ENCODE measurements at regions not wholly inside any gene's neighbourhood (a gene's known extent, or its start where the extent isn't known, plus 50 kb on each side); places are given as distances from the start of the nearest gene placed in this dataset.
"Not testable (repeated sequence)": the region's sequence is repeated elsewhere in the genome, so short reads cannot be mapped to it uniquely, and the experiment has no call there.

DNA sequence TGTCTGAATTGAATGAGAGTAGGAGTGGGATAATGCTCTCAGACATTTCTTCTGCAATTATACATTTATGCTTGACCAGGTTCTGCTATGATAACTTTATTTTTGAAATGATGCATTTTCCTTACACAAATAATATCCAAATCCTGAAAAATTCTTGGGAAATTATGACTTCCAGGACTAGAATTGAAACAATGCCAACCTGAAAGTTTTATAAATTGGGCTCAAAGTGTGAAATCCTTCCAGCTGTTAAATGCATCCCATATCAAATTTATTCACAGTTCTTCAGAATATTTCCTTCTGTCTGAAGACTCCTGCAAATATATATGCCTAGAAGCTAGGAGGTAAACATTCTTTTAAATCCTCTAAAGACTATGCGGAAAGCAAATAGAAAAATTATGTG, 155.7 kb upstream of the EYA4 start:
- no peaks in the 10 kb centered on the region for H3K27me3 Mint-ChIP-seq
- no peak overlapping the region for H3K4me3 Mint-ChIP-seq (ENCODE audit: low read depth)
- no peaks in the 10 kb centered on the region for H3K9me3 Mint-ChIP-seq (ENCODE audit: low read depth)
- H3K27ac Mint-ChIP-seq, result no peak overlapping the region
- TF ChIP-seq, protein P1, sequence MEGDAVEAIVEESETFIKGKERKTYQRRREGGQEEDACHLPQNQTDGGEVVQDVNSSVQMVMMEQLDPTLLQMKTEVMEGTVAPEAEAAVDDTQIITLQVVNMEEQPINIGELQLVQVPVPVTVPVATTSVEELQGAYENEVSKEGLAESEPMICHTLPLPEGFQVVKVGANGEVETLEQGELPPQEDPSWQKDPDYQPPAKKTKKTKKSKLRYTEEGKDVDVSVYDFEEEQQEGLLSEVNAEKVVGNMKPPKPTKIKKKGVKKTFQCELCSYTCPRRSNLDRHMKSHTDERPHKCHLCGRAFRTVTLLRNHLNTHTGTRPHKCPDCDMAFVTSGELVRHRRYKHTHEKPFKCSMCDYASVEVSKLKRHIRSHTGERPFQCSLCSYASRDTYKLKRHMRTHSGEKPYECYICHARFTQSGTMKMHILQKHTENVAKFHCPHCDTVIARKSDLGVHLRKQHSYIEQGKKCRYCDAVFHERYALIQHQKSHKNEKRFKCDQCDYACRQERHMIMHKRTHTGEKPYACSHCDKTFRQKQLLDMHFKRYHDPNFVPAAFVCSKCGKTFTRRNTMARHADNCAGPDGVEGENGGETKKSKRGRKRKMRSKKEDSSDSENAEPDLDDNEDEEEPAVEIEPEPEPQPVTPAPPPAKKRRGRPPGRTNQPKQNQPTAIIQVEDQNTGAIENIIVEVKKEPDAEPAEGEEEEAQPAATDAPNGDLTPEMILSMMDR (IDR thresholded peaks at IDR 0.05; ENCODE audit: unreplicated experiment), result no peak
- H3K4me1 Mint-ChIP-seq (ENCODE audit: low read depth), result no peaks in the 10 kb centered on the region
- DNase-seq (ENCODE audit: low spot score, unreplicated experiment), result no peak
- H3K36me3 Mint-ChIP-seq (ENCODE audit: insufficient read depth), result no peaks in the 10 kb centered on the region

DNA sequence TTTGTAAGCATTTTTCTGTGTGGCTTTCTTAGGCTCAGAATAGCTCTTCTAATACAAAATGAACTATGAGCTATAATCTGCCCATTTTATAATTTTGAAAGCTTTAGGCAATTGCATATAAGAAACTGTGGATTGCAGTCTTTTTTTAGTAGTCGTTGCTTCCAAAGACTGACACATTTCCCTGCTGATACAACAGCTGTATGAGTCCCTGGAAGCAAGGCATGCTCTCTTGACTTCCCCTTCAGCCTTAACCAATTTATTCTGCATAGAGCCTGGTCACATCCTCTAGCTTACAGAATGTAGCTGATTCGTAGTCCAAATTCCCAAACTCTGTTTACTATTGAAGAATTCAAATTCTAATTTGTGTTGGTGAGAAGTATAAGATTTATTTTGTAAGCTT, 155.3 kb upstream of the EYA4 start:
- TF ChIP-seq, protein P1 (IDR thresholded peaks at IDR 0.05; ENCODE audit: unreplicated experiment), result no peak
- H3K36me3 Mint-ChIP-seq (ENCODE audit: insufficient read depth), result no peaks in the 10 kb centered on the region
- no peaks in the 10 kb centered on the region for H3K4me1 Mint-ChIP-seq (ENCODE audit: low read depth)

DNA sequence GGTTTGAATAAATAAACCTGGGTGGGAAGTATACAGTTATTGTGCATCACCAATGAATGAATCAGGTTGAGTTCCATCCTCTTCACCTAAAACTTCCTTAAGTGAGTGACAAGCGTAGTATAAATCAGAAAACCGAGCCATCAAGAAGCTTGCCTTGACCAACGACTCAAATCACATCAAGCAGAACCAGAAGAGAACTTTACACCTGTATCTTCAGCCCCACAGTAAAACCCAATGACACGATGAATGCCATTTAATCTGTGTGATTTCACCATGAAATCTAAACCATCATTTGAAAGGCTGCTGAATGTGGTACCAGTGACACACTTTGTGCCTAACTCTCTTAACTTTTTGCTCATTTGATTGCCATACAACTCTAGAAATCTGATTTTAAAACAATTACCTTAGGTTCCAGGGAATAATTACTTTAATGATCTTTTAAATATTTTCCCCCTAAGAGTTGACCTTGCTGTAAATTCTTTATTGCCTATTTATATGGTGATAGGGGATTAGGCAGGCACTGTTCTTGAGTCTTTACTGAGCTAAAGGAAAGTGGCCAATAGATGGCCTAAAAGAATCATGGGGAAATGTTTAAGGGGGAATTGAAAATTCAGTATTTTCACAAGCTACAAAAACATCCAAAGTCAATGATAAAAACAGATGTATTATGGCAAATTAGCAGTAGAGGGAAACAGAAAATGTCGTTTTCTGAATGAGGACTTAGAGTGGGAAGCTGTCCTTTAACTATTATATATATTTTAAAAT, 152.0 kb upstream of the EYA4 start:
- no peak for DNase-seq (ENCODE audit: low spot score, unreplicated experiment)
- no peaks in the 10 kb centered on the region for H3K9me3 Mint-ChIP-seq (ENCODE audit: low read depth)
- no peaks in the 10 kb centered on the region for H3K36me3 Mint-ChIP-seq (ENCODE audit: insufficient read depth)
- H3K27me3 Mint-ChIP-seq, result no peaks in the 10 kb centered on the region
- no peak overlapping the region for H3K27ac Mint-ChIP-seq
- TF ChIP-seq, protein P1 (IDR thresholded peaks at IDR 0.05; ENCODE audit: unreplicated experiment), result no peak
- peaks cover 4% of the 10 kb centered on the region for H3K4me1 Mint-ChIP-seq (ENCODE audit: low read depth)
- no peak overlapping the region for H3K4me3 Mint-ChIP-seq (ENCODE audit: low read depth)

More for the DNA sequence above, 155.3 kb upstream of the EYA4 start:
- no peak overlapping the region for H3K4me3 Mint-ChIP-seq (ENCODE audit: low read depth)
- no peaks in the 10 kb centered on the region for H3K27me3 Mint-ChIP-seq
- no peak for DNase-seq (ENCODE audit: low spot score, unreplicated experiment)
- H3K27ac Mint-ChIP-seq, result no peak overlapping the region
- H3K9me3 Mint-ChIP-seq (ENCODE audit: low read depth), result no peaks in the 10 kb centered on the region

DNA sequence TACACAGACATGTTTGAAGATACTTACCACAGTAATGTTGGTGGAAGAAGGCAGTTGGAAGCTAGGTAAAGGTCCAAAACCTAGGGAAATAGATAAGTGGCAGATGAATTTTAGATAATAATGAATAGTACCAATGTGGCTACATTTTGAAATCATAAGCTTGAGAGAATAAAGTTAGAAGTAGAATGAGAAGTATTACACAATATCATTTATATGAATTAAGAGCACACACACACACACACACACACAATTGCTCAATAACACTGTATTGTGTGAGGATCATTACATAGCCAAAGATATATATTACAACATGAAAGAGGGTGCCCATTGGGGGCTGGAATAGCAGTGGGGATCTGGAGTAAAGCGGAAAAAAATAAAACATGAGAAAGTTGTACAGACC, 149.0 kb upstream of the EYA4 start:
- Mint-ChIP-seq H3K4me1 (ENCODE audit: low read depth) (peaks cover 4% of the 10 kb centered on the region), H3K9me3 (ENCODE audit: low read depth) (no peaks in the 10 kb centered on the region), H3K27ac (no peak overlapping the region), H3K36me3 (ENCODE audit: insufficient read depth) (no peaks in the 10 kb centered on the region), H3K4me3 (ENCODE audit: low read depth) (no peak overlapping the region), H3K27me3 (peaks cover 6% of the 10 kb centered on the region)
- TF ChIP-seq, protein P1 (IDR thresholded peaks at IDR 0.05; ENCODE audit: unreplicated experiment), result no peak
- DNase-seq (ENCODE audit: low spot score, unreplicated experiment), result no peak

DNA sequence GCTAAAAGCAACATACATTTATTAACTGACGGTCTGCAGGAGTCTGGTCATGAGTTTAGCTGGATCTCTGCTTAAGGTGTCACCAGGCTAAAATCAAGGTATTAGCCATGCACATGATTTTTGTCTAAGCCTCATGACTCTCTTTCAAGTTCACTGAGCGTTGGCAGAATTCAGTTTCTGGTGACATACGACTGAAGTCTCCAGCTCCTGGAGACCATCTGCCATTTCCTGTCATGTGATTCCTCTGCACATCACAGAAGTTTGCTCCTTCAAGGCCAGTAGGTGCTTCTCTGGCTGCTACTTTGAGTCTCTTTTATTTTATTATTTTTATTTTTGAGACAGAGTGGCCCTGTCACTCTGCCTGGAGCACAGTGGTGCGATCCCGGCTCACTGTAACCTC, 148.4 kb upstream of the EYA4 start:
- Mint-ChIP-seq H3K27ac (no peak overlapping the region), H3K27me3 (peaks cover 8% of the 10 kb centered on the region), H3K4me3 (ENCODE audit: low read depth) (no peak overlapping the region), H3K9me3 (ENCODE audit: low read depth) (no peaks in the 10 kb centered on the region), H3K4me1 (ENCODE audit: low read depth) (peaks cover 4% of the 10 kb centered on the region), H3K36me3 (ENCODE audit: insufficient read depth) (no peaks in the 10 kb centered on the region)
- no peak for DNase-seq (ENCODE audit: low spot score, unreplicated experiment)
- TF ChIP-seq, protein P1 (IDR thresholded peaks at IDR 0.05; ENCODE audit: unreplicated experiment), result no peak

GRCh38 chr6:133093211-133093610, 147.9 kb upstream of the EYA4 start:
- not testable (repeated sequence) for H3K4me3 Mint-ChIP-seq (ENCODE audit: low read depth); H3K9me3 Mint-ChIP-seq (ENCODE audit: low read depth); DNase-seq (ENCODE audit: low spot score, unreplicated experiment); H3K27ac Mint-ChIP-seq; H3K36me3 Mint-ChIP-seq (ENCODE audit: insufficient read depth); H3K27me3 Mint-ChIP-seq; H3K4me1 Mint-ChIP-seq (ENCODE audit: low read depth)
